GM18858 (cell line): ENCODE measurements at regions not wholly inside any gene's neighbourhood (a gene's known extent, or its start where the extent isn't known, plus 50 kb on each side); places are given as distances from the start of the nearest gene placed in this dataset.
"Not testable (repeated sequence)": the region's sequence is repeated elsewhere in the genome, so short reads cannot be mapped to it uniquely, and the experiment has no call there.

Experiments used
- ATAC-seq: cut with Tn5 transposase; IDR thresholded peaks from one replicate; pipeline ENCODE4 v1.9.1; 2021; ENCODE audit not compliant: unreplicated experiment

DNA sequence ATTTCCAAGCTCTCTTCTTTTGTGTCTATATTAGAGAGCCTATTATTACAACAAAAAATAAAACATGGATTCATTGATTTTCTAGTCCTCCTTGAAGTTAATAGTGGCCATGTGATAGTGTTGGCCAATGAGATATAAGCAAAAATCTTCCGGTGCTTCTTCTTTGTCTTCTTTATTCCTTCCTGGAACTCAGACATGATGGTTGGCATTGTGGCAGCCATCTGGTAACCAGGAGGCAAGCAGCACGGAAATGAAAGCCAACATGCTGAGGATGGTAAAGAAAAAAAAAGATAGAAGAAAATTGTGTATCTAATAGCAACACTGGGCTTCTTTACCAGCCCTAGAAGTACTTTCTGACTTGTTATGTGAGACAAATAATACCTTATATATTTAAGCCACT lies 50.8 kb upstream of the SEL1L start:
- no peak for ATAC-seq

DNA sequence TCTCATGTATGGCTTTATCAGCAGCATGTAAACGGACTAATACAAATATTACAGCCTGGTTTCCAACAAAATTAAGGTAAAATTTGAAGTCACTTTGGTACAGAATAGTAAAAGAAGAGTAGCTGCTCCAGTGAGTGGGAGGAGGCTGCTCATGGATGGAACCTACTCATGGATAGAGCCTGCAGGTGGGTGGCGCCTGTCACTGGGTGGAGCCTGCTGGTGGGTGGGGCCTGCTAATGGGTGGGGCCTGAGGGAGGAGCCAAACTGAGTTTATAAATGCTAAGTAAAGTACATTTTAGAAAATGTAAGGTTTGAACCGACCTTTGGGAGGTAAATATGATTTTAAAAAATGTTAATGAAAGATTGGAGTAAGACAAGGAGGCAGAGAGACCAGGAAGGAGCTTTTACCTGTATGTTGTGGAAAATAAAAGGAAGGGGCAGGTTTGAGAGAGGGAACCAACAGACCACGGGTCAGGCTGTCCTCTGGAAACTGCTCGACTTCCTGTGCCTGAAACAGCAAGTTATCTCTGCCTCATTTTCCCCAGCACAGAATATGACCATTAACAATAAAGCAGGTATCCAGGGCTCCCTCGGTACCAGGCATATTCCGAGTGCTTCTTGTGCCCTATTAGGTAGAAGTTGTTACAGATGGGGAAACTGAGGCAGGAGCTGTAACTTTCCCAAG lies 55.9 kb upstream of the SEL1L start:
- ATAC-seq, result no peak

DNA sequence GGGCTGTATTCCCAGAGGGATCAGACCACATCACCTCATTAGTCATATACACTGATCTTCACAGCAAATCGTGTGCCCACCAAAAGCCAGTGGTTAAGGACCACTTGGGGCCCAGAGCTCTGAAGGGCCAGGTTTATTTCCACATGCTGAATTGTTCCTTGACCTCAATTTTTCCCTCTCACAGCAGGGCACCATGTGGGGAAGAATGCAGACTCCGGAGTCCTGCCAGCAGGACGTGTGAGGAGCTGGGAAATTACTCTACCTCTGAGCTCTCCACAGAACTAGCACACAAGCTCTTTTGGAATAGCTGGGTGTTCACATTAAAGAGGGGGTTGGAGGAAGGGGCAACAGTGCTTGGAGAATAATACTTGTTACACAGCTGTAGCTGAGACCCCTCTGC lies 57.6 kb upstream of the SEL1L start:
- no peak for ATAC-seq

DNA sequence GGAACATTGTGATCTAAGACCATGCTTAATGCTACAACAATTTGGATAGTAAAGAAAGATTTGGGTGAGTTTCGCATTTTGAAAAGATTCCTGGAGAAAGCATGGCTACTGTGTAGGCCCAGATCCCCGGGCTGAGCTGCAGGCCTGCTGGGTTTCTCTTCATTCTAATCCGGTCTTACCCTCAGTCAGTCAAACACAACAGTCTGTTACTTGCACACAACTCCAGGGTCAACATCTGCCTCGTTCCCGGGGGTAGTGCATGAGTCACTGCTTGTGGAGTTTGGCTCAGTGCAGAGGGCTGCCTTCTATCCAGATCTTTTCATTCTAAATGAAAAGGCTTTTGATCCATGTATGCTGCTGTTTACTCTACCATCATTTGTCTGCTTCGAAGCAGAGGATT lies 60.4 kb upstream of the SEL1L start:
- no peak for ATAC-seq

DNA sequence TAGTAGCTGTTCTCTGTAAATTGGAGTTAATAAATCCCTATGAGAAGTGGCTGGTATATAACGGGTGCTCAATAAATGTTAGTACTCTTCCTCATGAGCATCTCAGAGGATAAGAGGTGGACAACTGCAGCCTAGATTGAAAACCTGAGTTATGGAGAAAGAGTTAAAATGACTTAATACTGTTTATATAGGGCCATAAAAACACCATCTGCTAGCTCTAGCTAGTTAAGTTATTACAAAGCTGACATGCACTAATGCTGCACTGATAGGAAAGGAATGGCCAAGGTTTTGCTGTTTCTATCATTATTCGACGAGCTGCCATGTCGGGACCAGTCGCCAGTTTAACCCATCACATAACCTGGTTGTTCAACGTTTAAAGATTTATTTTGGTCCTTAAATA lies 72.0 kb upstream of the SEL1L start:
- no peak for ATAC-seq

DNA sequence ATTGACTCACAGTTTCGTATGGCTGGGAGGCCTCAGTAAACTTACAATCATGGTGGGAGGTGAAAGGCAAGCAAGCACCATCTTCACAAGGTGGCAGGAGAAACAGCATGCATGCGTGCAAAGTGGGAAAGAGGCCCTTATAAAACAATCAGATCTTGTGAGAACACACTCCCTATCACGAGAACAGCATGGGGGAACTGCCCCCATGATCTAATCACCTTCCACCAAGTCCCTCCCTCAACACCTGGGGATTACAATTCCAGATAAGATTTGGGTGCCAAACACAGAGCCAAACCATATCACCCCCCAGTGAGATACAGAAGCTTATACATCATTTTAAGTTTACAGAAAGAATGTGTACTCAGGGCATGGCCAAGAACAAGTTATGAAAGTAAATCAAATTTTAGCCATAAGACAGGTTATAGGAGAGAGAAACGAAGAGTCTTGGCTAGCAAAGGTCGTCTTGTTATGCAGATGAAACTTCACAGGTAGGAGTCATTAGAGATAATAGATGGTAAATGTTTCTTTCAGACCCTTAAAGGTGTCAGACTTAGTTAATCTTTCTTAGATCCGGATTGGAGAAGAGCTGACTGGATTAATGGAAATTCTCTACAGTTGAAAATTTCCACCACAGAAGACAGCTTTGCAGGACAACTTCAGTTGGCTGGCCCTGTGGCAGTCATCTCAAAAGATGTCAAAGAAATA lies 79.8 kb upstream of the SEL1L start:
- no peak for ATAC-seq

DNA sequence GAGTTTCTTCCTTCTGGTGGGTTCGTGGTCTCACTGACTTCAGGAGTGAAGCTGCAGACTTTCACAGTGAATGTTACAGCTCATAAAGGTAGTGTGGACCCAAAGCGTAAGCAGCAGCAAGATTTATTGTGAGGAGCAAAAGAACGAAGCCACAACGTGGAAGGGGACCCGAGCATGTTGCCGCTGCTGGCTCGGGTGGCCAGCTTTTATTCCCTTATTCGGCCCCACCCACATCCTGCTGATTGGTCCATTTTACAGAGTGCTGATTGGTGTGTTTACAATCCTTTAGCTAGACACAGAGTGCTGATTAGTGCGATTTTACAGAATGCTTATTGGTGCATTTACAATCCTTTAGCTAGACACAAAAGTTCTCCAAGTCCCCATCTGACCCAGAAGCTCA lies 80.6 kb upstream of the SEL1L start:
- not testable (repeated sequence) for ATAC-seq

DNA sequence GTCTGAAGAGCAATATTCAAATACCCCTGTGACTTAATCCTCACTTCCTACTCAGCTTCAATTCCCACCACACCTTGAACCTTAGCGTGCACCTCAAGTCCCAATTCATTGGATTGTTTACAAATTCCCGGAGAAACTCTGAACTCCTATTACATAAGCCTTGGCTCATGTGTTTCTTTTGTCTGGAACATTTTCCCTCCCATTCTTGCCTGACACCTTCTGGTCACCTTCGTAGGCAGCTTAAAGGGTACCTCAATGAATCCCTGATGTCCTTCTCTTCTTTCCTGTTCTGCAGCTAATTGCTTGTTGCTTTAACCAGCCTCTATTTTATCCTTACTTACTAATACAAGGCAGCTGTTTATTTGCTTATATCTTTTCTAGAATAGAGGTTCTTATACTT lies 85.0 kb upstream of the SEL1L start:
- ATAC-seq, result no peak

DNA sequence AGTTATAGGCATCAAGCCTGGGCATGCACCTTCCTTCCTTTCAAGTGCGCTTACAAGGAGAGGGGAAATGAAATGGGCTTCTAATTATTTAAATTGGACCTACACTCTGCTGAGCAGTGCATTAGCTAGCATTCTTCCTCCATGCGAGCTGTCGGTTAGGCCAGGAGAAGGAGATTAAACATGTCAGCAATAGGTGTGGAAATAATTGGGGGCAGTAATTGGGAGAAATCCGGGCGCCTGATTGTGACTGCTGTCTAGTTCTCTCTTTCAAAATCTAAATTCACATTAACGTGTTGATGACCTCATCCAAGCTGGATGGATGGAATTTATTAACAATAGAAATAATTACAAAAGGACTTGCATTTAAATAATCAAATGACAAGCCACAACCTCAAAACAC lies 86.2 kb upstream of the SEL1L start:
- no peak for ATAC-seq

DNA sequence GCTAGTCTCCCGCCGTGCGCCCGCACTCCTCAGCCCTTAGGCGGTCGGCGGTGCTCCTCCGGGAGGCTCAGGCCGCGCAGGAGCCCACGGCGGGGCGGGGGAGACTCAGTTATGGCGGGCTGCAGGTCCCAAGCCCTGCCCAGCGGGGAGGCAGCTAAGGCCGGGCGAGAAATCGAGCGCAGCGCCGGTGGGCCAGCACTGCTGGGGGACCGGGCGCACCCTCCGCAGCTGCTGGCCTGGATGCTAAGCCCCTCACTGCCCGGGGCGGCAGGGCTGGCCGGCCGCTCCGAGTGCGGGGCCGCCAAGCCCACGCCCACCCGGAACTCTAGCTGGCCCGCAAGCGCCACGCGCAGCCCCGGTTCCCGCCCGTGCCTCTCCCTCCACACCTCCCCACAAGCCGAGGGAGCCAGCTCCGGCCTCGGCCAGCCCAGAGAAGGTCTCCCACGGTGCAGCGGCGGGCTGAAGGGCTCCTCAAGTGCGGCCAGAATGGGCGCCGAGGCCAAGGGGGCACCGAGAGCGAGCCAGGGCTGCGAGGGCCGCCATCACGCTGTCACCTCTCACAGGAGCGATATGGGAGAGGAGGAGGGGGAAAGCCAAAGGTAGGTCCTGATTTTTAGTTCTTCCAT lies 90.2 kb upstream of the SEL1L start:
- ATAC-seq, result not testable (repeated sequence)

DNA sequence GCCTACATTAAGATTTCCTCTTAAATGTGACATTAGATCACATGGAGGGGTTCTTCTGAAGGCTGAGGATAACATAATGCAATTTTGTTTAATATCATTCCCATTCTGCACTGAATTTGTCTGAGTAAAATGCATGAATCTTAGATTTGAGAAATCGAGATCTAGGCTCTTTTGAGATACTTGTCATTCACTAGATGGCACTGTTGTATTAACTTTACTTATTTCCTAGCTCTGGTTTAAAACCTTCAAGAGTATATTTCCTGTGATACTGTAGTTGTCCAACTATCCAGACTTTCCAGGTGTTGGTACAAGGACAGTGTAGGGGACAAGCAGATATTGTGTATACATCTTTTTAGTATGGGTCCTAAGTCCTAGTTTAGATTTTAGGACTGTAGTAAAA lies 91.7 kb upstream of the SEL1L start:
- ATAC-seq, result no peak

DNA sequence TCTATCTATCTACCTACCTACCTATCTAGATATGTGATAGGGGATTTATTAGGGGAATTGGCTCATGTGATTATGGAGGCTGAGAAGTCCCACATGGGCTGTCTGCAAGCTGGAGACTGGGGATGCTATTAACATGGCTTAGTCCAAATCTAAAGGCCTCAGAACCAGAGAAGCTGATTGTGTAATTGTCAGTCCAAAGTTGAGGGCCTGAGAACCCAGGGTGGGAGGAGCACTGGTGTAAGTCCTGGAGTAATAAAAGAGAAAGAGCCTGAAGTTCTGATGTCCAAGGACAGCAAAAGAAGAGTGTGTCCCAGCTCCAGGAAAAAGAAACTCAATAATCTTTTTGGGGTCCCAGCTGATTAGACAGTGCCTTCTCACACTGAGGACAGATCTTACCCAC lies 98.5 kb upstream of the SEL1L start:
- no peak for ATAC-seq

DNA sequence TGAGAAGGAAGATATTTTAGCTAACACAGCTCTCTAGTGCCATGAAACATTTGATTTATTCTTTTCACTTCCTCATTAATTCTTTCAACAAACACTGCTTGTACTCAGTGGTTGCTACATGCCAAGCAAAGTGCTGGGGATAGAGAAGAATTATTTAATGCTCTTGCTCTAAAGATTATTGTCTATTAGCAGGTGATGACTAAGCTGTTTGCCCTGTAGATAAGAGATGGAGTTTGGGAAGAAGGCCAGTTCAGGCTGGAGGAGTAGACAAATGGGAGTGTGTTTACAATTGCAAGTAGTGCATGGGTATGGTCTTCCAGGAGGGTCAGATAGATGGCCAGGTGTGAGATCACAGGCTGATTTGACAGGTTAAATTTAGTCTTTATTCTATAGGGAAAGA lies 99.8 kb upstream of the SEL1L start:
- ATAC-seq, result no peak

DNA sequence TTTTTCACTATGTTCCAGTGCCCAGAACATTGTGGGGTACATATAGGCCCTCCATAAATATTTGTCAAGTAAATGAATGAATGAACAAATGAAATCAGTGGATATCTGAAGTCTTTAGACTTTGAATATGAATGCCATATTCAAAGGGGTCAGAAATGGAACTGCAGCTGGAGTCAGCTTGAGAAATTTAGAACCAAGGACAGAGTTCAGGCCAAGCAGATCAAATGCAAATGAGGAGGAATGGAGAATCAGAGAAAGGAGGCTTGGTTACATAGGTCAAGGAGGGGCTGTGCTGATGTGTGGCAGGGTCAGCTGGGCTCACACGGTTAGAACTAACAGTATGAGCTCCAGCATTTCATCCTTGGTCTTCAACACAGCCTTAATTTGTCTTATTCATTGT lies 104.0 kb upstream of the SEL1L start:
- ATAC-seq, result no peak

DNA sequence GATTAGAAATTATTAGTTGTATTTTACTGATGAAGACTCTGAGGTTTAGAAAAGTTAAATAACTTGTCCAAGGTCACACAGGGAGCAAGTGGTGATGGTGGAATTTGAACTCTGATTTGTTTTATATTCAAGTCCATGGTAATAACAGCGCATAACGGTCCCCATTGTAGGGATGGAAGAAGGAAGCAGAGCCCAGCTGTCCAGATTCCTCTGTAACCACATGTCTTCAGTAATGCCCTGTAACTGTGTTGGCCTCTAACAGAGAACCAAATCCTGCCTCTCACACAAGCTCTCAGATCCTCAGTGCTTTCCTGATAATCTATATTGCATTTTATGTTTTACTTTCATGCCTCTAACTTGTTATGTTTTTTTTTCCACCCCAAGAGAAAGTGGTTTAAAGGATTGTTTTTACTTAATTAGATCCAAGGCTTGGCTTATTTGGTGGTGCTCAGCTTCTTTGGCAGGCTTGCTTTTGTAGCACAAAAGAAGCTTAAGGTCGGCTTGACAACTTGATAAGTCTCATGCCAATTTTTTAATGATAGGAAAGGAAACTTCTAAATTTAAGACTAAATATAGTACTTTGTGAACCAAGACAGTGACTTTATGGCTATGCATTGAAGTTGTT lies 105.1 kb upstream of the SEL1L start:
- no peak for ATAC-seq

DNA sequence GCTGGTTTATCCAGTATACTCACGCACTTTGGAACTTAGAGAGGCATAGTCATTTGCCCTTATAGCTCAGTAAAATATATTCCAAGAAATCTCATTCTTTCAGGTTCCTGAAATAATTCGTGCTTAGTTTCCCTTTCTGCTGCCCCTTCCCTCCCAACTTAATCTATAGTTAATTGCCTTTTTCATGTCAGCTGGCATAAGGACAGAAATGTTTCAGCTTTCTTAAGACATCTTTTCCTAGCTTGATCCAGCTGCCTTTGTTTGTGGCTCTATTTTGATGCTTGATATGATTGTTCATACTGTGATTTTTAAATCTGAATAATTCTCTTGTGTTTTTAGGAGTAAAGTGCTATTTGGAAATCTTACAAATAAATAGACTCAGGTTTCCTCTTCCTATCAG lies 120.0 kb upstream of the SEL1L start:
- no peak for ATAC-seq

DNA sequence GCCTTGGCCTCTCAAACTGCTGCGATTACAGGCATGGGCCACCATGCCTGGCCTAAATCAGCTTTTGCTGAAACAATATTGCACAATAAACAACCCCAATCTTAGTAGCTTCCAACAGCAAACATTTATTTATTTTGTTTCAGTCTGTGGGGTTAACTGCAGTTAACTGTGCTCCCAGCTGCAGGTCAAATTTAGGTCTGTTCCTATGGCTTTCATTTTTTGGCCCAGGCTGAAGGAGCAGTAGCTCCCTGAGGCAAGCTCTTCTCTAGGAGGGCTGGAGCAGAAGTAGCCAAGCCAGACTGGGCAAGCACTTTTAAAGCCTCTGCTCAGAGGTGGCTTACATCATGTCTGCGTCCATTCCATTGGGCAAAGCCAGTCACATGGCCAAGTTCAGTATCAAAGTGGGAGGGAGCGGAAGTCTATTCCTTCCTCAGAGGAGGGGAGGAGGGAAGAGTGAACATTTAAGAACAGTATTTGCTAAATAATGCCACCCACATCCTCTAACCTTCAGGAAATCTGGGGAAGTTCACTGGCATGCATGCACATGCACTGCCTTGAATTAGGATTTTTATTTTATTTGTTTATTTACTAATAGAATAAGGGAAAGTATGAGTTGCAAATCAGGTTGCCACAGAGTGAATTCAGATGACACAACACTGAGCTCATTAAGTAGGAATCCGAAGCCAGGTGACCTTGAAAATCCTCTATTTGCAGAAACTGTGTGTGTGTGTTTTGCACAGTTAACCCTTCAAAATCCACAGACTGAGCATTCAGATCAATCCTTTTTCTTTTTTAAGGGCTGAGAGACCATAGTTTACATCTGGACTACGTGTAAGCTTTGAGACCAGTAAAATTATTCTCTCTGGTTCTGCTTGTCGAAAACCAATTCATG lies 122.0 kb upstream of the SEL1L start:
- no peak for ATAC-seq

DNA sequence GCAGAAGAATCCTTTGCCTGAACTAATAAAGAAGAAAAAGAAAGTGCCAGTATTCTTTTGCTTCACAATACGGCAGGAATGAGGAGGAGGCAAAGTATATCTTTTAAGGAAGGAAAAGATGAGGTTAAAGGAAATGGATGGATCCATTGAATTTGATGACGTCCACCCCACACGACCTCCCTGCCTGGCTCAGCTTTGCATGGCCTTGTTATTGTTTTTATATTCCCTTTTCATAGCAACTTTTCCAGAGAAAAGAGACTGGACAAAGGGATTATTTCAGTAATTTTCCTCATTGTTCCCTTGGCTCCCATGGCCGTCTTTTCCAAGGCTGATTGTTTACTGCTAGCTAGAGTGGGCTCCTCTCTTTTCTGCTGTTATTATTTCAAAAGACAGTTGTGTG lies 123.2 kb upstream of the SEL1L start:
- no peak for ATAC-seq

DNA sequence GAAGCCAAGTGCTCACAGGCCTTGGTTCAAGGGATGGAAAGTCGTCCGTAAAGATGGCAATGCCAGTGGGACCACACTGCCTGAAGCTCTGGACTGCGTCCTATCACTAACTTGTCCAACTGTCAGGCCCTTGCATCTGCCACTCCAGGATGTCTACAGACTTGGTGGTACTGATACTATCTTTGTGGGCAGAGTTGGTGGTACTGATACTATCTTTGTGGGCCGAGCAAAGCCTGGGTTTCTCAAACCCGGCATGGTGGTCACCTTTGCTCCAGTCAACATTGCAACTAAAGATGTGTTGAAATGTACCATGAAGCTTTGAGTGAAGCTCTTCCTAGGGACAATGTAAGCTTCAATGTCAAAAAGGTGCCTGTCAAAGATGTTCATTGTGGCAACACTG lies 128.4 kb upstream of the SEL1L start:
- no peak for ATAC-seq

DNA sequence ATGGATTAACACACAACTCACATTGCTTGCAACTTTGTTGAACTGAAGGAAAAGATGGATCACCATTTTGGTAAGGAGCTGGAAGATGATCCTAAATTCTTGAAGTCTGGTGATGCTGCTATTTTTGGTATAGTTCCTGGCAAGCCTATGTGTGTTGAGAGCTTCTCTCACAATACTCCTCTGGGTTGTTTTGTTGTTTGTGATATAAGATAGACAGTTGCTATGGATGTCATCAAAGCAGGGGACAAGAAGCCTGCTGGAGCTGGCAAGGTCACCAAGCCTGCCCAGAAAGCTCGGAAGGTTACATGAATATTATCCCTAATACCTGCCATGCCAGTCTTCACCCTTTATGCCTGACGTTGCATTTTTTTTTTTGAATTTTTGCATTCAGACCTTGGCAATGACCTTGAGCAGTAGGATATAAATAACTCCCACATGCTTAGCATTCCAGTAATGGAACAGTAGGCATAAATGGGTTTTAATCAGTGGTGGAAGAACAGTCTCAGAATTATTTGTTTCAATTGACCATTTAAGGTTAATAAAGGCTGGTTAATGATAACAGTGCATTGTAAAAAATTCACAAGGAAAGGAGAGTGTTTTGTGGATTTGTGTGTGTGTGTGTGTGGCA lies 129.0 kb upstream of the SEL1L start:
- no peak for ATAC-seq
